ENCODE measurements at regions not wholly inside any gene's neighbourhood (a gene's known extent, or its start where the extent isn't known, plus 50 kb on each side); places are given as distances from the start of the nearest gene placed in this dataset.

GRCh38 chr3:10753964-10754363, 62.1 kb upstream of the SLC6A11 start (continued):
- TF ChIP-seq EHMT2 (IDR thresholded peaks at IDR 0.05; ENCODE audit: borderline replicate concordance, low read depth, low read length) (peak; percentile 88; the same call in 1 of the 2 replicates), THRA (CRISPR knock-in tag; IDR thresholded peaks at IDR 0.05; ENCODE audit: borderline replicate concordance) (0 out of 2 replicates have a peak, but pooled peaks have one; percentile 28), SAP130 (CRISPR knock-in tag; IDR thresholded peaks at IDR 0.05; ENCODE audit: low read depth) (0 out of 2 replicates have a peak, but pooled peaks have one; percentile 33), KLF6 (CRISPR knock-in tag; IDR thresholded peaks at IDR 0.05) (peak; percentile 70; the same call in 1 of the 2 replicates), ZNF24 (IDR thresholded peaks at IDR 0.05) (no peak), ZNF766 (CRISPR knock-in tag; IDR thresholded peaks at IDR 0.05; ENCODE audit: borderline replicate concordance) (0 out of 2 replicates have a peak, but pooled peaks have one; percentile 51), ZNF557 (CRISPR knock-in tag; IDR thresholded peaks at IDR 0.05) (0 out of 2 replicates have a peak, but pooled peaks have one; percentile 58), ZNF660 (CRISPR knock-in tag; IDR thresholded peaks at IDR 0.05; ENCODE audit: borderline replicate concordance, low read depth) (no peak), ZNF446 (CRISPR knock-in tag; IDR thresholded peaks at IDR 0.05) (no peak), BORCS8-MEF2B (CRISPR knock-in tag; IDR thresholded peaks at IDR 0.05) (peak; percentile 76; the same call in 1 of the 2 replicates), NAIF1 (CRISPR knock-in tag; IDR thresholded peaks at IDR 0.05; ENCODE audit: borderline replicate concordance) (no peak), ZNF773 (CRISPR knock-in tag; IDR thresholded peaks at IDR 0.05; ENCODE audit: borderline replicate concordance) (peak; percentile 73; the same call in 1 of the 2 replicates), ZNF282 (IDR thresholded peaks at IDR 0.05; ENCODE audit: partially characterized antibody) (no peak), NFE2L2 (IDR thresholded peaks at IDR 0.05; ENCODE audit: low read length) (no peak), NFIC (IDR thresholded peaks at IDR 0.05; ENCODE audit: low read length) (no peak), ETV6 (CRISPR knock-in tag; conservative IDR thresholded peaks at IDR 0.05) (no peak), ZNF362 (CRISPR knock-in tag; IDR thresholded peaks at IDR 0.05; ENCODE audit: borderline replicate concordance) (no peak), RFX5 (IDR thresholded peaks at IDR 0.05; ENCODE audit: low read depth, low read length) (no peak), SOX6 (IDR thresholded peaks at IDR 0.05) (no peak), SOX6 (CRISPR knock-in tag; IDR thresholded peaks at IDR 0.05) (no peak), KLF15 (CRISPR knock-in tag; IDR thresholded peaks at IDR 0.05; ENCODE audit: borderline replicate concordance) (no peak), NKX3-1 (CRISPR knock-in tag; IDR thresholded peaks at IDR 0.05) (0 out of 2 replicates have a peak, but pooled peaks have one; percentile 52), ZNF232 (CRISPR knock-in tag; IDR thresholded peaks at IDR 0.05; ENCODE audit: borderline replicate concordance) (peak; percentile 87; the same call in 1 of the 2 replicates), ZNF263 (CRISPR knock-in tag; IDR thresholded peaks at IDR 0.05) (peak; percentile 45; the same call in 1 of the 2 replicates), YEATS4 (CRISPR knock-in tag; IDR thresholded peaks at IDR 0.05; ENCODE audit: borderline replicate concordance) (no peak), FLYWCH1 (CRISPR knock-in tag; IDR thresholded peaks at IDR 0.05) (no peak), RCOR2 (CRISPR knock-in tag; IDR thresholded peaks at IDR 0.05) (no peak), ZNF629 (CRISPR knock-in tag; conservative IDR thresholded peaks at IDR 0.05) (no peak)
- TF ChIP-seq, protein P1, sequence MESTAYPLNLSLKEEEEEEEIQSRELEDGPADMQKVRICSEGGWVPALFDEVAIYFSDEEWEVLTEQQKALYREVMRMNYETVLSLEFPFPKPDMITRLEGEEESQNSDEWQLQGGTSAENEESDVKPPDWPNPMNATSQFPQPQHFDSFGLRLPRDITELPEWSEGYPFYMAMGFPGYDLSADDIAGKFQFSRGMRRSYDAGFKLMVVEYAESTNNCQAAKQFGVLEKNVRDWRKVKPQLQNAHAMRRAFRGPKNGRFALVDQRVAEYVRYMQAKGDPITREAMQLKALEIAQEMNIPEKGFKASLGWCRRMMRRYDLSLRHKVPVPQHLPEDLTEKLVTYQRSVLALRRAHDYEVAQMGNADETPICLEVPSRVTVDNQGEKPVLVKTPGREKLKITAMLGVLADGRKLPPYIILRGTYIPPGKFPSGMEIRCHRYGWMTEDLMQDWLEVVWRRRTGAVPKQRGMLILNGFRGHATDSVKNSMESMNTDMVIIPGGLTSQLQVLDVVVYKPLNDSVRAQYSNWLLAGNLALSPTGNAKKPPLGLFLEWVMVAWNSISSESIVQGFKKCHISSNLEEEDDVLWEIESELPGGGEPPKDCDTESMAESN (CRISPR knock-in tag; conservative IDR thresholded peaks at IDR 0.05): no peak

Data from HepG2 (cell line).